H9 (cell line): ENCODE measurements at regions not wholly inside any gene's neighbourhood (a gene's known extent, or its start where the extent isn't known, plus 50 kb on each side); places are given as distances from the start of the nearest gene placed in this dataset.

Experiments used
- DNase-seq: peaks from one replicate; pipeline ENCODE4 v3.0.0-alpha.2; 2017
- H2AFZ ChIP-seq: one replicate; pipeline ENCODE4 v1.6.1; 2013; ENCODE audit warnings: mild to moderate bottlenecking, low read length, control low read depth, moderate library complexity
- H2AK5ac ChIP-seq: 2 replicates; pipeline ENCODE4 v1.6.1; 2013; ENCODE audit warnings: low read length, control low read depth, mixed read lengths; ENCODE audit not compliant: insufficient read length
- H2BK120ac ChIP-seq: one replicate; pipeline ENCODE4 v1.6.1; 2013; ENCODE audit warnings: low read depth, mild to moderate bottlenecking, low read length, control low read depth, inconsistent platforms; ENCODE audit not compliant: poor library complexity, severe bottlenecking
- H2BK12ac ChIP-seq: 2 replicates; pipeline ENCODE4 v1.6.1; 2013; ENCODE audit warnings: low read length, control low read depth, mixed read lengths, low read depth; ENCODE audit not compliant: insufficient read length
- H2BK15ac ChIP-seq: 2 replicates; pipeline ENCODE4 v1.6.1; 2013; ENCODE audit warnings: low read depth, low read length, control low read depth
- H2BK20ac ChIP-seq: one replicate; pipeline ENCODE4 v1.6.1; 2013; ENCODE audit warnings: low read depth, mild to moderate bottlenecking, low read length, control low read depth, inconsistent platforms; ENCODE audit not compliant: poor library complexity, severe bottlenecking
- H2BK5ac ChIP-seq: 2 replicates; pipeline ENCODE4 v1.6.1; 2013; ENCODE audit warnings: low read length, control low read depth, mixed read lengths; ENCODE audit not compliant: insufficient read length
- H3K14ac ChIP-seq: 2 replicates; pipeline ENCODE4 v1.6.1; 2013; ENCODE audit warnings: low read length, control low read depth; ENCODE audit not compliant: insufficient read depth
- H3K18ac ChIP-seq: 2 replicates; pipeline ENCODE4 v1.6.1; 2013; ENCODE audit warnings: low read depth, mild to moderate bottlenecking, mixed read lengths, low read length, control low read depth; ENCODE audit not compliant: insufficient read length
- H3K23ac ChIP-seq: 2 replicates; pipeline ENCODE4 v1.6.1; 2013; ENCODE audit warnings: low read length, control low read depth, mixed read lengths, low read depth; ENCODE audit not compliant: insufficient read length
- H3K23me2 ChIP-seq: 2 replicates; pipeline ENCODE4 v1.6.1; 2013; ENCODE audit warnings: low read depth, mild to moderate bottlenecking, mixed read lengths, low read length, control low read depth; ENCODE audit not compliant: insufficient read length, poor library complexity, severe bottlenecking
- H3K27ac ChIP-seq: 2 replicates; pipeline ENCODE4 v1.5.1; 2013; ENCODE audit warnings: low read length, control low read depth, mixed read lengths, low read depth; ENCODE audit not compliant: insufficient read length
- H3K27me3 ChIP-seq: 2 replicates; pipeline ENCODE4 v1.6.1; 2013; ENCODE audit warnings: low read length, control low read depth, inconsistent platforms; ENCODE audit not compliant: insufficient read depth
- H3K4ac ChIP-seq: 2 replicates; pipeline ENCODE4 v1.6.1; 2013; ENCODE audit warnings: low read depth, mild to moderate bottlenecking, control low read depth, inconsistent platforms, low read length, moderate library complexity
- H3K4me1 ChIP-seq: 2 replicates; pipeline ENCODE4 v1.6.1; 2013; ENCODE audit warnings: low read length, control low read depth, inconsistent platforms; ENCODE audit not compliant: insufficient read depth
- H3K4me2 ChIP-seq: 2 replicates; pipeline ENCODE4 v1.6.1; 2013; ENCODE audit warnings: low read length, control low read depth, mixed read lengths; ENCODE audit not compliant: insufficient read length, insufficient read depth
- H3K56ac ChIP-seq: 2 replicates; pipeline ENCODE4 v1.6.1; 2013; ENCODE audit warnings: low read depth, mild to moderate bottlenecking, mixed read lengths, low read length, control low read depth; ENCODE audit not compliant: insufficient read length
- H3K79me1 ChIP-seq: 2 replicates; pipeline ENCODE4 v1.6.1; 2013; ENCODE audit warnings: low read depth, mild to moderate bottlenecking, moderate library complexity, low read length, control low read depth, inconsistent platforms; ENCODE audit not compliant: insufficient read depth, poor library complexity, severe bottlenecking
- H3K79me2 ChIP-seq: 2 replicates; pipeline ENCODE4 v1.6.1; 2013; ENCODE audit warnings: low read length, control low read depth, inconsistent platforms; ENCODE audit not compliant: insufficient read depth
- H3K9ac ChIP-seq: 2 replicates; pipeline ENCODE4 v1.6.1; 2013; ENCODE audit warnings: low read length, control low read depth, mixed read lengths; ENCODE audit not compliant: insufficient read length; ENCODE audit errors: extremely low read depth
- H3K9me3 ChIP-seq: one replicate; pipeline ENCODE4 v1.6.1; 2013; ENCODE audit warnings: low read depth, low read length, inconsistent platforms; ENCODE audit not compliant: control insufficient read depth
- H3T11ph ChIP-seq: one replicate; pipeline ENCODE4 v1.6.1; 2013; ENCODE audit warnings: mild to moderate bottlenecking, low read length, control low read depth, inconsistent platforms
- H4K20me1 ChIP-seq: one replicate; pipeline ENCODE4 v1.6.1; 2013; ENCODE audit not compliant: control insufficient read depth, insufficient read length, insufficient read depth
- H4K5ac ChIP-seq: 2 replicates; pipeline ENCODE4 v1.6.1; 2013; ENCODE audit warnings: low read depth, mild to moderate bottlenecking, mixed read lengths, low read length, control low read depth; ENCODE audit not compliant: insufficient read length
- H4K8ac ChIP-seq: replicated peaks from 2 replicates; pipeline ENCODE4 v1.6.1; 2013; ENCODE audit warnings: low read length, control low read depth, mixed read lengths, low read depth; ENCODE audit not compliant: insufficient read length
- H4K91ac ChIP-seq: 2 replicates; pipeline ENCODE4 v1.6.1; 2013; ENCODE audit warnings: low read depth, mild to moderate bottlenecking, moderate library complexity, mixed read lengths, low read length, control low read depth; ENCODE audit not compliant: insufficient read length
- H3K27ac Mint-ChIP-seq, 3 experiments: 2 replicates in 2 of 3; 3 replicates in 1 of 3; pipeline ENCODE4 v1.8.0; 2020 to 2021; ENCODE audit warnings: mixed read lengths in 3 of 3, mild to moderate bottlenecking in 1 of 3, moderate library complexity in 1 of 3
- H3K27me3 Mint-ChIP-seq: 2 replicates; pipeline ENCODE4 v1.8.0; 2021; ENCODE audit warnings: low read depth, mild to moderate bottlenecking, moderate library complexity, mixed read lengths
- H3K36me3 Mint-ChIP-seq, 3 experiments: 2 replicates in 2 of 3; 3 replicates in 1 of 3; pipeline ENCODE4 v1.8.0; 2020 to 2021; ENCODE audit warnings: low read depth in 3 of 3, mixed read lengths in 3 of 3; ENCODE audit not compliant: insufficient read depth in 1 of 3
- H3K4me1 Mint-ChIP-seq, 2 experiments: 2 replicates each; pipeline ENCODE4 v1.8.0; 2020; ENCODE audit warnings: mixed read lengths in 2 of 2
- H3K4me3 Mint-ChIP-seq, 2 experiments: 2 replicates in 1 of 2; 3 replicates in 1 of 2; pipeline ENCODE4 v1.8.0; 2020 to 2021; ENCODE audit warnings: mild to moderate bottlenecking in 2 of 2, mixed read lengths in 2 of 2, moderate library complexity in 1 of 2
- H3K9me3 Mint-ChIP-seq, 2 experiments: 2 replicates in 1 of 2; 3 replicates in 1 of 2; pipeline ENCODE4 v1.8.0; 2020; ENCODE audit warnings: mild to moderate bottlenecking in 2 of 2, mixed read lengths in 2 of 2, moderate library complexity in 1 of 2
- WGBS: extraction: QIAGEN DNeasy Blood & Tissue Kit; methylation state at CpG from one replicate; pipeline ENCODE4 v1.1.7; 2013; ENCODE audit warnings: missing lambda C conversion rate, low lambda C conversion rate, mixed read lengths; ENCODE audit not compliant: insufficient read length; ENCODE audit errors: extremely low coverage; 5-methylcytosine and 5-hydroxymethylcytosine counted together
- TF ChIP-seq, protein P1 (sequence below): fragments of 200-600 bp; sonication (generic); conservative IDR thresholded peaks from 3 replicates; pipeline ENCODE4 v1.8.0; 2021; ENCODE audit warnings: antibody characterized with exemption, mild to moderate bottlenecking

DNA sequence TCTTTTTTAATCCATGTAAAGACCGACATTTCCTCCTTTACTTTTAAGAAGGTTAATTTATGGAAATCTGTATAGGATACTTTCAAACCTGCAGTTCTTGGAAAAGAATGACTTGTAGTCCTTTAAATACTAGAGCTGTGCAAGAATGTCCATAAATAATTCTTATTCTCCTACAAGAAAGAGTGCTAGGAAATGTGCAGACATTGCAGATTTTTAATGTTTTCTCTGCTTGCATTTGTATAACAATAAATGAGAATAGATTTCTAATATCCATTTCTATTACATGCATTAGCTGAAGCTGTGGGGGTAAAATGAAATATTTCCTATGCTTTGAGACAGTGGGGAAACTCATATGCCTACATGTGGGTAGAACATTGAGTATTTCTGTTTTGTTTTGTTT is 607.2 kb upstream of the NOVA1 start:
- H3K23me2 ChIP-seq: no peaks in the 10 kb centered on the region
- no peaks in the 10 kb centered on the region for H3K9me3 ChIP-seq
- H2BK20ac ChIP-seq: no peak overlapping the region
- H3K23ac ChIP-seq: no peak overlapping the region
- no peaks in the 10 kb centered on the region for H3K36me3 Mint-ChIP-seq
- H3K9me3 Mint-ChIP-seq: no peaks in the 10 kb centered on the region
- no peak overlapping the region for H3T11ph ChIP-seq
- no peak overlapping the region for H2BK120ac ChIP-seq
- no peak overlapping the region for H3K56ac ChIP-seq
- H3K9ac ChIP-seq: no peak overlapping the region
- no peak overlapping the region for H2AK5ac ChIP-seq
- H3K27ac ChIP-seq: no peak overlapping the region
- WGBS: no CpG with 5 or more reads among the region's 1 CpG
- no peak overlapping the region for H3K14ac ChIP-seq
- H4K5ac ChIP-seq: no peak overlapping the region
- H3K27me3 Mint-ChIP-seq: no peaks in the 10 kb centered on the region
- H3K18ac ChIP-seq: no peak overlapping the region
- no peak overlapping the region for H4K91ac ChIP-seq
- H3K4me2 ChIP-seq: no peak overlapping the region
- no peaks in the 10 kb centered on the region for H4K20me1 ChIP-seq
- H3K4me1 Mint-ChIP-seq: 0 out of 4 replicates have a peak, but pooled peaks cover 0 to 3% of the 10 kb centered on the region in 2 experiments
- H2BK12ac ChIP-seq: no peak overlapping the region
- H3K4ac ChIP-seq: no peak overlapping the region
- no peaks in the 10 kb centered on the region for H3K27me3 ChIP-seq
- H2AFZ ChIP-seq: no peak overlapping the region
- no peak for DNase-seq
- no peak overlapping the region for H3K4me3 Mint-ChIP-seq
- TF ChIP-seq, protein P1, sequence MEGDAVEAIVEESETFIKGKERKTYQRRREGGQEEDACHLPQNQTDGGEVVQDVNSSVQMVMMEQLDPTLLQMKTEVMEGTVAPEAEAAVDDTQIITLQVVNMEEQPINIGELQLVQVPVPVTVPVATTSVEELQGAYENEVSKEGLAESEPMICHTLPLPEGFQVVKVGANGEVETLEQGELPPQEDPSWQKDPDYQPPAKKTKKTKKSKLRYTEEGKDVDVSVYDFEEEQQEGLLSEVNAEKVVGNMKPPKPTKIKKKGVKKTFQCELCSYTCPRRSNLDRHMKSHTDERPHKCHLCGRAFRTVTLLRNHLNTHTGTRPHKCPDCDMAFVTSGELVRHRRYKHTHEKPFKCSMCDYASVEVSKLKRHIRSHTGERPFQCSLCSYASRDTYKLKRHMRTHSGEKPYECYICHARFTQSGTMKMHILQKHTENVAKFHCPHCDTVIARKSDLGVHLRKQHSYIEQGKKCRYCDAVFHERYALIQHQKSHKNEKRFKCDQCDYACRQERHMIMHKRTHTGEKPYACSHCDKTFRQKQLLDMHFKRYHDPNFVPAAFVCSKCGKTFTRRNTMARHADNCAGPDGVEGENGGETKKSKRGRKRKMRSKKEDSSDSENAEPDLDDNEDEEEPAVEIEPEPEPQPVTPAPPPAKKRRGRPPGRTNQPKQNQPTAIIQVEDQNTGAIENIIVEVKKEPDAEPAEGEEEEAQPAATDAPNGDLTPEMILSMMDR: no peak
- no peaks in the 10 kb centered on the region for H3K79me2 ChIP-seq
- H2BK5ac ChIP-seq: no peak overlapping the region
- no peak overlapping the region for H3K27ac Mint-ChIP-seq
- no peaks in the 10 kb centered on the region for H3K4me1 ChIP-seq
- no peak overlapping the region for H4K8ac ChIP-seq
- H3K79me1 ChIP-seq: no peaks in the 10 kb centered on the region
- H2BK15ac ChIP-seq: no peak overlapping the region
